Tibial nerve (tissue), 4 donors: ENCODE measurements at regions not wholly inside any gene's neighbourhood (a gene's known extent, or its start where the extent isn't known, plus 50 kb on each side); places are given as distances from the start of the nearest gene placed in this dataset.

ENCODE experiments used
- EP300 ChIP-seq, 2 donors: sonication (generic); formaldehyde crosslinking; IDR thresholded peaks; one replicate each; pipeline ENCODE4 v1.6.1; 2017; ENCODE audit warnings: antibody characterized with exemption in 2 of 2, mild to moderate bottlenecking in 1 of 2
- TF ChIP-seq, protein P1 (sequence below), 5 experiments: fragments of 200-600 bp in 3 of 5; fragments of 450-650 bp in 2 of 5; sonication (generic) in 3 of 5; IDR thresholded peaks; one replicate each; pipeline ENCODE4 v1.5.1; 2016 to 2019; ENCODE audit warnings: antibody characterized with exemption in 5 of 5, mild to moderate bottlenecking in 3 of 5, moderate library complexity in 2 of 5

DNA sequence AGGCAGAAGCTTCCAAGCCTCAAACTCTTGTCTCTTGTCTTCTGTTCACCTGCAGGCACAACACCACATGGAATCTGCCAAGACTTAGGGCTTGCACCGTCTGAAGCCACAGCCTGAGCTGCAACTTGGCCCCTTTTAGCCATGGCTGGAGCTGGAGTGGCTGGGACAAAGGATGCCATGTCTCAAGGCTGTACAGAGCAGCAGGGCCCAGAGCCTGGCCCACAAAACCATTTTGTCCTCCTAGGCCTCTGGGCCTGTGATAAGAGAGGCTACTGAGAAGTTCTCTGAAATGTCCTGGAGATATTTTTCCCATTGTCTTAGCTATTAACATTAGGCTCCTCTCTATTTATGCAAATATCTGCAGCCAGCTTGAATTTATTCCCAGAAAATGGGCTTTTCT is 330.8 kb downstream of the DTWD2 start:
- no peak for TF ChIP-seq EP300 (IDR thresholded peaks at IDR 0.05)
- TF ChIP-seq, protein P1, sequence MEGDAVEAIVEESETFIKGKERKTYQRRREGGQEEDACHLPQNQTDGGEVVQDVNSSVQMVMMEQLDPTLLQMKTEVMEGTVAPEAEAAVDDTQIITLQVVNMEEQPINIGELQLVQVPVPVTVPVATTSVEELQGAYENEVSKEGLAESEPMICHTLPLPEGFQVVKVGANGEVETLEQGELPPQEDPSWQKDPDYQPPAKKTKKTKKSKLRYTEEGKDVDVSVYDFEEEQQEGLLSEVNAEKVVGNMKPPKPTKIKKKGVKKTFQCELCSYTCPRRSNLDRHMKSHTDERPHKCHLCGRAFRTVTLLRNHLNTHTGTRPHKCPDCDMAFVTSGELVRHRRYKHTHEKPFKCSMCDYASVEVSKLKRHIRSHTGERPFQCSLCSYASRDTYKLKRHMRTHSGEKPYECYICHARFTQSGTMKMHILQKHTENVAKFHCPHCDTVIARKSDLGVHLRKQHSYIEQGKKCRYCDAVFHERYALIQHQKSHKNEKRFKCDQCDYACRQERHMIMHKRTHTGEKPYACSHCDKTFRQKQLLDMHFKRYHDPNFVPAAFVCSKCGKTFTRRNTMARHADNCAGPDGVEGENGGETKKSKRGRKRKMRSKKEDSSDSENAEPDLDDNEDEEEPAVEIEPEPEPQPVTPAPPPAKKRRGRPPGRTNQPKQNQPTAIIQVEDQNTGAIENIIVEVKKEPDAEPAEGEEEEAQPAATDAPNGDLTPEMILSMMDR (IDR thresholded peaks at IDR 0.05), result no peak
